ENCODE measurements at regions not wholly inside any gene's neighbourhood (a gene's known extent, or its start where the extent isn't known, plus 50 kb on each side); places are given as distances from the start of the nearest gene placed in this dataset.

DNA sequence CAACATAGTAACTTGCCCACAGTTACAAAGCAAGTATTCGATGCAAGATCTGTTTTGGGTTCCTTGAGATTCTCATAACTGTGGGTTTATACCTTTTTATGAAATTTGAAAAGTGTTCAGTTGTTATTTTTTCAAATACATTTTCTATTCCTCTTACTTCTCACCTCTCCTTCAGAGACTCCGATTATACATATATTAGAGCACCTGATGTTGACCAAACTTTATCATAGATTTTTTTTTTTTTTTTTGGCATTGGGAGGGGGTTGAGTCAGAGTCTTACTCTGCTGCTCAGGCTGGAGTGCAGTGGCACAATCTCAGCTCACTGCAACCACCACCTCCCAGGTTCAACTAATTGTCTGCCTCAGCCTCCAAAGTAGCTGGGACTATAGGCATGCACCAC is 51.3 kb upstream of the RBBP6 start:
- WGBS (ENCODE audit: insufficient coverage): no CpG with 5 or more reads among the region's 2 CpGs
- Histone ChIP-seq H3K27ac (ENCODE audit: low read depth in 1 of 2, low read length in 2 of 2) (no peak overlapping the region), H4K20me1 (ENCODE audit: insufficient read depth, low read length) (no peaks in the 10 kb centered on the region), H3K27me3 (ENCODE audit: control insufficient read depth in 2 of 2, insufficient read depth in 2 of 2, low read length in 2 of 2) (no peaks in the 10 kb centered on the region), H3K36me3 (replicated peaks in 1 of 2; ENCODE audit: control insufficient read depth in 1 of 2, insufficient read depth in 2 of 2, low read length in 2 of 2) (no peaks in the 10 kb centered on the region), H2AFZ (ENCODE audit: insufficient read depth, low read depth, low read length, poor library complexity, severe bottlenecking) (no peak overlapping the region), H3K79me2 (ENCODE audit: insufficient read depth, low read length) (no peaks in the 10 kb centered on the region), H3K4me2 (replicated peaks; ENCODE audit: extremely low read depth, low read length, poor library complexity, severe bottlenecking) (no peak overlapping the region), H3K4me3 (replicated peaks in 1 of 3; ENCODE audit: low read depth in 2 of 3, low read length in 3 of 3) (no peak overlapping the region), H3K9me3 (replicated peaks in 1 of 2; ENCODE audit: control insufficient read depth in 1 of 2, insufficient read depth in 1 of 2, low read length in 2 of 2) (peaks cover 0 to 4% of the 10 kb centered on the region in 2 donors), H3K4me1 (ENCODE audit: control insufficient read depth in 1 of 2, insufficient read depth in 2 of 2, low read length in 2 of 2) (no peaks in the 10 kb centered on the region), H3K9ac (ENCODE audit: insufficient read depth, low read length, poor library complexity, severe bottlenecking) (no peak overlapping the region)
- peaks cover 2 to 6% (median 5%) of the 10 kb centered on the region in 3 donors for H3K27me3 Mint-ChIP-seq (ENCODE audit: low read depth in 3 of 3)
- H3K36me3 Mint-ChIP-seq: no peaks in the 10 kb centered on the region
- no peak overlapping the region for H3K27ac Mint-ChIP-seq
- DNase-seq: no peak
- TF ChIP-seq, protein P1, sequence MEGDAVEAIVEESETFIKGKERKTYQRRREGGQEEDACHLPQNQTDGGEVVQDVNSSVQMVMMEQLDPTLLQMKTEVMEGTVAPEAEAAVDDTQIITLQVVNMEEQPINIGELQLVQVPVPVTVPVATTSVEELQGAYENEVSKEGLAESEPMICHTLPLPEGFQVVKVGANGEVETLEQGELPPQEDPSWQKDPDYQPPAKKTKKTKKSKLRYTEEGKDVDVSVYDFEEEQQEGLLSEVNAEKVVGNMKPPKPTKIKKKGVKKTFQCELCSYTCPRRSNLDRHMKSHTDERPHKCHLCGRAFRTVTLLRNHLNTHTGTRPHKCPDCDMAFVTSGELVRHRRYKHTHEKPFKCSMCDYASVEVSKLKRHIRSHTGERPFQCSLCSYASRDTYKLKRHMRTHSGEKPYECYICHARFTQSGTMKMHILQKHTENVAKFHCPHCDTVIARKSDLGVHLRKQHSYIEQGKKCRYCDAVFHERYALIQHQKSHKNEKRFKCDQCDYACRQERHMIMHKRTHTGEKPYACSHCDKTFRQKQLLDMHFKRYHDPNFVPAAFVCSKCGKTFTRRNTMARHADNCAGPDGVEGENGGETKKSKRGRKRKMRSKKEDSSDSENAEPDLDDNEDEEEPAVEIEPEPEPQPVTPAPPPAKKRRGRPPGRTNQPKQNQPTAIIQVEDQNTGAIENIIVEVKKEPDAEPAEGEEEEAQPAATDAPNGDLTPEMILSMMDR (IDR thresholded peaks at IDR 0.05): no peak
- no peak overlapping the region for H3K4me3 Mint-ChIP-seq
- intact Hi-C loops (cut with micrococcal nuclease): no loop called here
- H3K9me3 Mint-ChIP-seq: peaks cover 3 to 19% (median 11%) of the 10 kb centered on the region in 7 donors
- H3K4me1 Mint-ChIP-seq: no peaks in the 10 kb centered on the region

All from CD14-positive monocyte (primary cell).